Body of pancreas (tissue), 4 donors: ENCODE measurements at regions not wholly inside any gene's neighbourhood (a gene's known extent, or its start where the extent isn't known, plus 50 kb on each side); places are given as distances from the start of the nearest gene placed in this dataset.
"Not testable (repeated sequence)": the region's sequence is repeated elsewhere in the genome, so short reads cannot be mapped to it uniquely, and the experiment has no call there.

Experiments used
- POLR2A ChIP-seq, 3 donors: fragments of 450-650 bp; IDR thresholded peaks; one replicate each; pipeline ENCODE4 v1.6.1; 2016; ENCODE audit warnings: antibody characterized with exemption in 3 of 3, mild to moderate bottlenecking in 2 of 3
- TF ChIP-seq, protein P1 (sequence below), 7 experiments: fragments of 450-650 bp in 4 of 7; fragments of 200-600 bp in 3 of 7; sonication (generic) in 3 of 7; IDR thresholded peaks; one replicate each; pipeline ENCODE4 v1.5.1; 2016 to 2019; ENCODE audit warnings: antibody characterized with exemption in 7 of 7

DNA sequence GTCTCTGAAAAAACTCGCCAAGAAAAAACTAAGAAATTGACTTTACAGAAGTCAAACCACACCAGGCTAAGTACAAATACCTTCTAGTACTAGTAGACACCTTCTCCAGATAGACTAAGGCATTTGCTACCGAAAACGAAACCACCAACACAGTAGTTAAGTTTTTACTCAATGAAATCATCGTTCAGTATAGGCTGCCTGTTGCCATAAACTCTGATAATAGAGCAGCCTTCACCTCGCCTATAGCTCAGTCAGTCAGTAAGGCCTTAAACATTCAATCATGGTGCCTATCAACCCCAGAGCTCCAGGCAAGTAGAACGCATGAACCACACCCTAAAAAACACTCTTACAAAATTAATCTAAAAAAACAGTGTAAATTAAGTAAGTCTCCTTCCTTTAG lies 96.8 kb upstream of the FAM90A26 start:
- TF ChIP-seq, protein P1, sequence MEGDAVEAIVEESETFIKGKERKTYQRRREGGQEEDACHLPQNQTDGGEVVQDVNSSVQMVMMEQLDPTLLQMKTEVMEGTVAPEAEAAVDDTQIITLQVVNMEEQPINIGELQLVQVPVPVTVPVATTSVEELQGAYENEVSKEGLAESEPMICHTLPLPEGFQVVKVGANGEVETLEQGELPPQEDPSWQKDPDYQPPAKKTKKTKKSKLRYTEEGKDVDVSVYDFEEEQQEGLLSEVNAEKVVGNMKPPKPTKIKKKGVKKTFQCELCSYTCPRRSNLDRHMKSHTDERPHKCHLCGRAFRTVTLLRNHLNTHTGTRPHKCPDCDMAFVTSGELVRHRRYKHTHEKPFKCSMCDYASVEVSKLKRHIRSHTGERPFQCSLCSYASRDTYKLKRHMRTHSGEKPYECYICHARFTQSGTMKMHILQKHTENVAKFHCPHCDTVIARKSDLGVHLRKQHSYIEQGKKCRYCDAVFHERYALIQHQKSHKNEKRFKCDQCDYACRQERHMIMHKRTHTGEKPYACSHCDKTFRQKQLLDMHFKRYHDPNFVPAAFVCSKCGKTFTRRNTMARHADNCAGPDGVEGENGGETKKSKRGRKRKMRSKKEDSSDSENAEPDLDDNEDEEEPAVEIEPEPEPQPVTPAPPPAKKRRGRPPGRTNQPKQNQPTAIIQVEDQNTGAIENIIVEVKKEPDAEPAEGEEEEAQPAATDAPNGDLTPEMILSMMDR (IDR thresholded peaks at IDR 0.05): not testable (repeated sequence)
- not testable (repeated sequence) for TF ChIP-seq POLR2A (IDR thresholded peaks at IDR 0.05)
